A549 (cell line): ENCODE measurements at regions not wholly inside any gene's neighbourhood (a gene's known extent, or its start where the extent isn't known, plus 50 kb on each side); places are given as distances from the start of the nearest gene placed in this dataset.
A peak's percentile ranks its signal among the peaks of the same experiment; 100 is the strongest.

ENCODE experiments used
- EP300 ChIP-seq, 2 experiments: fragments of >200 bp; sonication (Bioruptor Twin); formaldehyde crosslinking; IDR thresholded peaks; 2 replicates in 1 of 2; 3 replicates in 1 of 2; pipeline ENCODE4 v1.6.1; 2016 to 2017
- TF ChIP-seq, protein P1 (sequence below): fragments of >200 bp; sonication (Bioruptor Twin); formaldehyde crosslinking; IDR thresholded peaks from 3 replicates; pipeline ENCODE4 v1.5.1; 2016

DNA sequence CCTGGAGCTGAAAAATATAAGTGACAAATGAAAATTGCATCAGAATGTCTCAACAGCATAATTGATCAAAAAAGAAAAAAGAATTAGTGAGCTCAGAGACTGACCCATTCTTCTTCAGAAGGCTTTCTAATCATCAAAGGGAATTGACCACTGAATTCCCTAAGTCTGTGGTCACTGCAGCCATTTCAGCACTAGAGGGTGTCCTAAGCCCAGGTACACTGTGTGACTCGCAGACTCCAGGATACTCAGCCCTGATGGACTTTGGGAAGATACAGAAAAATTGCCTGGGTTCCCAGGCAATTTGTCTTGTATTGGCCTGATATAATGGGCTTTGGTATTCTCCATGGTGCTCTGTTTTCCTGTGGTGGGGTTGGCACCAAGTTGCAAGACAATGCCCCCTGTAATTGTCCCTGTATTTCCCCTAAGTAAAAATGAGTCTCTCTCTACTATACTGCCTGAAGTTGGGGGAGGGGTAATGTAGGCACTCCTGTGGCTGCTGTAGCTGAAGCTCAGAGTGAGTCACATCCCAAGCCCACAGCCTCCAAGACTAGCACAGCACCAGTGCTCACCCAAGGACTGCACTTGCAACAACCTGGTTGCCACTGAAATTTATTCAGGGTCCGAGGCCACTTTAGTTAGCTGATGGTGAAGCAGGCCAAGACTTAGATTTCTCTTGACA lies 256.0 kb upstream of the STAC start:
- TF ChIP-seq, protein P1, sequence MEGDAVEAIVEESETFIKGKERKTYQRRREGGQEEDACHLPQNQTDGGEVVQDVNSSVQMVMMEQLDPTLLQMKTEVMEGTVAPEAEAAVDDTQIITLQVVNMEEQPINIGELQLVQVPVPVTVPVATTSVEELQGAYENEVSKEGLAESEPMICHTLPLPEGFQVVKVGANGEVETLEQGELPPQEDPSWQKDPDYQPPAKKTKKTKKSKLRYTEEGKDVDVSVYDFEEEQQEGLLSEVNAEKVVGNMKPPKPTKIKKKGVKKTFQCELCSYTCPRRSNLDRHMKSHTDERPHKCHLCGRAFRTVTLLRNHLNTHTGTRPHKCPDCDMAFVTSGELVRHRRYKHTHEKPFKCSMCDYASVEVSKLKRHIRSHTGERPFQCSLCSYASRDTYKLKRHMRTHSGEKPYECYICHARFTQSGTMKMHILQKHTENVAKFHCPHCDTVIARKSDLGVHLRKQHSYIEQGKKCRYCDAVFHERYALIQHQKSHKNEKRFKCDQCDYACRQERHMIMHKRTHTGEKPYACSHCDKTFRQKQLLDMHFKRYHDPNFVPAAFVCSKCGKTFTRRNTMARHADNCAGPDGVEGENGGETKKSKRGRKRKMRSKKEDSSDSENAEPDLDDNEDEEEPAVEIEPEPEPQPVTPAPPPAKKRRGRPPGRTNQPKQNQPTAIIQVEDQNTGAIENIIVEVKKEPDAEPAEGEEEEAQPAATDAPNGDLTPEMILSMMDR = peak; percentile 66
- TF ChIP-seq EP300 (IDR thresholded peaks at IDR 0.05) = no peak
